ENCODE measurements at regions not wholly inside any gene's neighbourhood (a gene's known extent, or its start where the extent isn't known, plus 50 kb on each side); places are given as distances from the start of the nearest gene placed in this dataset.

- DNase-seq: no peak
Observed at GRCh38 chr9:106795031-106795430, 67.9 kb upstream of the ZNF462 start.

DNA sequence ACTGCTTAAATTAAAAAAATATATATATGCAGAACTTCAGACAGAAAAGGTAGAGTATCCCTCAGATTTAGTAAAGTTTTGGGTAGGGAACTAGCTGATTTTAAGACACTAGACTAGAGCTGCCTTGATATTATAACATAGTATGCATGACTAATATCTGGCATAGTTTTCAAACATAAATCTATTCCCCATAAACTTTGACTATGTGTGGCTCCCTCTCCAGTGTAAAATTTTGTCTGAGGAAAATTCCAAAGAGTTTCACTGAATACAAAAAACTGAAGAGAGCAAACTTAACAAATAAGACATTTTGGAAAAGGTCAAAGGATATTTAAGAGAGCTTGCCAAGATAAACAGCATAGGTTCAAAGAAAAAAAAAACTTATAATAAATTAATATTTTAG lies 66.2 kb upstream of the ZNF462 start:
- no peak for DNase-seq

GRCh38 chr9:106797299-106797698 lies 65.7 kb upstream of the ZNF462 start:
- DNase-seq: no peak

- peak in 2 of 3 experiments; percentile 59 to 77 for DNase-seq
Observed at GRCh38 chr9:106798016-106798799, 64.8 kb upstream of the ZNF462 start.

- DNase-seq: no peak
Observed at GRCh38 chr9:106799152-106799551, 63.8 kb upstream of the ZNF462 start.

- no peak for DNase-seq
Observed at GRCh38 chr9:106800701-106801270, 62.2 kb upstream of the ZNF462 start.

DNA sequence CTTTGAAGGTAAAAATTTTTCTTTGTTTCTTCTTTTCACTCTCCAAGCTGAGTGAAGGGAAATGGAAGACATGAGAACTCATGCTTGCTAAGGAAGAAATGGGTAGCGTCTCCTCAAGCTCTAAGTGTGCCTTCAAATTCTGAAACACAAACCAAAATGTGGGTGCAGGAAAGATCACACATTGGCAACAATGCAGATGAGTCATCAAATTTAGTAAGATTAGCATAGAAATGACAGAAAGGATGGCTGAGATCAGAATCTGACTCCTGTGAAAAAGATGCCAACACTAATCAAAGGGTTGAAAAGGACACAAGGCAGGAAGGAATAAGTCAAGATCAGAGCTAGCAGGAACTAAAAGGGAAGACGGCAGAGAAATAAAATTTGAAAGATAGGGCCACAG lies 61.1 kb upstream of the ZNF462 start:
- no peak for DNase-seq
